Activated CD4-positive, alpha-beta T cell treated with anti-CD3 and anti-CD28 coated beads, Interleukin-10, Interleukin-2, amounts not matched to agents 100 ng/mL and 50 ng/mL, durations not matched to agents 16 hours and 8 hours (primary cell): ENCODE measurements at regions not wholly inside any gene's neighbourhood (a gene's known extent, or its start where the extent isn't known, plus 50 kb on each side); places are given as distances from the start of the nearest gene placed in this dataset.
"Not testable (repeated sequence)": the region's sequence is repeated elsewhere in the genome, so short reads cannot be mapped to it uniquely, and the experiment has no call there.

ENCODE experiments used
- DNase-seq: peaks from one replicate; pipeline ENCODE4 v3.0.0-alpha.2; 2020

- no peak for DNase-seq
These were observed 68.2 kb downstream of the ATP23 start for GRCh38 chr12:58009405-58010195.

GRCh38 chr12:58011676-58012075 lies 70.3 kb downstream of the ATP23 start:
- no peak for DNase-seq

GRCh38 chr12:58022379-58023020 lies 81.1 kb downstream of the ATP23 start:
- not testable (repeated sequence) for DNase-seq

- DNase-seq = no peak
These were observed 84.1 kb downstream of the ATP23 start for GRCh38 chr12:58025431-58025830.

GRCh38 chr12:58026426-58026825 lies 85.1 kb downstream of the ATP23 start:
- DNase-seq = no peak

- DNase-seq = no peak
These were observed 85.8 kb downstream of the ATP23 start for GRCh38 chr12:58026897-58027891.

GRCh38 chr12:58028294-58028693 lies 86.9 kb downstream of the ATP23 start:
- no peak for DNase-seq

GRCh38 chr12:58029260-58029659 lies 87.9 kb downstream of the ATP23 start:
- no peak for DNase-seq

- peak; percentile 1 for DNase-seq
These were observed 89.4 kb downstream of the ATP23 start for GRCh38 chr12:58030566-58031279.

- DNase-seq = no peak
These were observed 90.8 kb downstream of the ATP23 start for GRCh38 chr12:58032156-58032555.

GRCh38 chr12:58033831-58034230 lies 92.5 kb downstream of the ATP23 start:
- DNase-seq = no peak

GRCh38 chr12:58034311-58034710 lies 92.9 kb downstream of the ATP23 start:
- DNase-seq = no peak

- DNase-seq = no peak
These were observed 93.3 kb downstream of the ATP23 start for GRCh38 chr12:58034712-58035111.

- DNase-seq = no peak
These were observed 100.1 kb downstream of the ATP23 start for GRCh38 chr12:58041441-58041840.

GRCh38 chr12:58044966-58045365 lies 103.6 kb downstream of the ATP23 start:
- DNase-seq = no peak

- DNase-seq = no peak
These were observed 104.9 kb downstream of the ATP23 start for GRCh38 chr12:58046271-58046670.

GRCh38 chr12:58051378-58051777 lies 110.0 kb downstream of the ATP23 start:
- no peak for DNase-seq

GRCh38 chr12:58064666-58065065 lies 123.3 kb downstream of the ATP23 start:
- no peak for DNase-seq

GRCh38 chr12:58066296-58066695 lies 124.9 kb downstream of the ATP23 start:
- DNase-seq = no peak

- no peak for DNase-seq
These were observed 126.4 kb downstream of the ATP23 start for GRCh38 chr12:58067610-58068387.

GRCh38 chr12:58068706-58069105 lies 127.3 kb downstream of the ATP23 start:
- no peak for DNase-seq
